Stomach (tissue), 8 donors: ENCODE measurements at regions not wholly inside any gene's neighbourhood (a gene's known extent, or its start where the extent isn't known, plus 50 kb on each side); places are given as distances from the start of the nearest gene placed in this dataset.
A peak's percentile ranks its signal among the peaks of the same experiment; 100 is the strongest.
"Not testable (repeated sequence)": the region's sequence is repeated elsewhere in the genome, so short reads cannot be mapped to it uniquely, and the experiment has no call there.

Source experiments
- DNase-seq, 2 donors: peaks; one replicate each; pipeline versions ENCODE4 v3.0.0 to v3.0.0-alpha.2; 2013 to 2019
- H3K27ac ChIP-seq, 5 donors: fragments of 200-600 bp in 4 of 5; sonication (generic) in 4 of 5; one replicate each; pipeline ENCODE4 v1.5.1; 2013 to 2019; ENCODE audit warnings: mild to moderate bottlenecking in 1 of 5, moderate library complexity in 1 of 5
- H3K27me3 ChIP-seq, 3 donors: fragments of 200-600 bp; sonication (generic); one replicate each; pipeline ENCODE4 v1.5.1; 2017 to 2019; ENCODE audit warnings: mixed run types in 1 of 3
- H3K36me3 ChIP-seq, 4 donors: fragments of 200-600 bp; sonication (generic); 1 replicate in 3 of 4; 2 replicates in 1 of 4; pipeline ENCODE4 v1.5.1; 2016 to 2019
- H3K4me1 ChIP-seq, 4 donors: fragments of 200-600 bp; sonication (generic); one replicate each; pipeline ENCODE4 v1.5.1; 2016 to 2019
- H3K4me3 ChIP-seq, 4 donors: fragments of 200-600 bp; sonication (generic) in 3 of 4; one replicate each; pipeline ENCODE4 v1.5.1; 2016 to 2019; ENCODE audit warnings: mild to moderate bottlenecking in 1 of 4
- H3K9me3 ChIP-seq, 4 donors: fragments of 200-600 bp; sonication (generic); one replicate each; pipeline ENCODE4 v1.5.1; 2016 to 2019
- CTCF ChIP-seq, 7 experiments: fragments of 450-650 bp in 4 of 7; fragments of 200-600 bp in 3 of 7; sonication (generic) in 3 of 7; IDR thresholded peaks; one replicate each; pipeline ENCODE4 v1.5.1; 2016 to 2019; ENCODE audit warnings: antibody characterized with exemption in 7 of 7, control low read depth in 2 of 7, mild to moderate bottlenecking in 1 of 7
- EP300 ChIP-seq: sonication (generic); formaldehyde crosslinking; IDR thresholded peaks from one replicate; pipeline ENCODE4 v1.6.1; 2017; ENCODE audit warnings: antibody characterized with exemption
- POLR2A ChIP-seq, 4 donors: fragments of 450-650 bp; IDR thresholded peaks; one replicate each; pipeline ENCODE4 v1.6.1; 2016; ENCODE audit warnings: antibody characterized with exemption in 4 of 4, control low read depth in 2 of 4, mild to moderate bottlenecking in 1 of 4, moderate library complexity in 1 of 4
- POLR2AphosphoS5 ChIP-seq, 3 donors: sonication (generic); formaldehyde crosslinking; IDR thresholded peaks; one replicate each; pipeline ENCODE4 v1.6.1; 2016; ENCODE audit warnings: antibody characterized with exemption in 3 of 3
- WGBS, 5 donors: extraction: QIAGEN DNeasy Blood & Tissue Kit in 3 of 5; methylation state at CpG; one replicate each; pipeline versions ENCODE4 v1.1.5 to v1.1.7; 2013 to 2018; 5-methylcytosine and 5-hydroxymethylcytosine counted together
- intact Hi-C: fragments of 100-400 bp; cut with DNase I; formaldehyde crosslinking; loops from one replicate; pipeline ENCODE4 v1.15.1; 2023; ENCODE audit warnings: low total_unique reads
- donor health status: healthy with polysubstance abuse.
- donor health status: Bipolar disorder and iron deficiency.
- donor health status: healthy.

- H3K4me1 ChIP-seq: no peaks in the 10 kb centered on the region
- no peaks in the 10 kb centered on the region for H3K27me3 ChIP-seq
- H3K27ac ChIP-seq: no peak overlapping the region
- WGBS, 5 donors: 75 to 90% (median 80%) methylated on average over 4 of the region's 4 CpGs
- H3K4me3 ChIP-seq: no peak overlapping the region
- peaks cover 0 to 42% (median 12%) of the 10 kb centered on the region in 4 donors for H3K9me3 ChIP-seq
- TF ChIP-seq POLR2AphosphoS5 (IDR thresholded peaks at IDR 0.05): no peak
- TF ChIP-seq CTCF (IDR thresholded peaks at IDR 0.05): no peak
- TF ChIP-seq POLR2A (IDR thresholded peaks at IDR 0.05): no peak
- no peak for TF ChIP-seq EP300
- no peaks in the 10 kb centered on the region for H3K36me3 ChIP-seq
- intact Hi-C loops: no loop called here
- DNase-seq: peak in 1 of 2 donors; percentile 3
Observed at GRCh38 chr2:115999039-115999438, 1556.6 kb downstream of the DPP10 start.

GRCh38 chr2:116023026-116023425 is 1580.6 kb downstream of the DPP10 start:
- H3K27me3 ChIP-seq: no peaks in the 10 kb centered on the region
- intact Hi-C loops: no loop called here
- peaks cover 0 to 11% (median 4%) of the 10 kb centered on the region in 4 donors for H3K9me3 ChIP-seq
- no peaks in the 10 kb centered on the region for H3K4me1 ChIP-seq
- no peaks in the 10 kb centered on the region for H3K36me3 ChIP-seq
- H3K4me3 ChIP-seq: no peak overlapping the region
- H3K27ac ChIP-seq: no peak overlapping the region
- DNase-seq: no peak
- WGBS, 5 donors: 79 to 90% (median 83%) methylated on average over 2 of the region's 2 CpGs
- no peak for TF ChIP-seq EP300

- H3K27ac ChIP-seq, H3K27me3 ChIP-seq, H3K4me3 ChIP-seq, intact Hi-C loops, DNase-seq, H3K4me1 ChIP-seq, H3K36me3 ChIP-seq: not testable (repeated sequence)
- WGBS, 5 donors: 36 to 67% (median 44%) methylated on average over 1 of the region's 1 CpG
- H3K9me3 ChIP-seq: peaks cover 0 to 35% (median 2%) of the 10 kb centered on the region in 4 donors
Observed at GRCh38 chr2:116038758-116039157, 1596.3 kb downstream of the DPP10 start.

- TF ChIP-seq POLR2AphosphoS5 (IDR thresholded peaks at IDR 0.05) (no peak), EP300 (no peak), POLR2A (IDR thresholded peaks at IDR 0.05) (no peak), CTCF (IDR thresholded peaks at IDR 0.05) (no peak)
- DNase-seq: no peak
- Histone ChIP-seq H3K27ac (no peak overlapping the region), H3K4me3 (no peak overlapping the region), H3K9me3 (peaks cover 0 to 19% (median 0%) of the 10 kb centered on the region in 4 donors), H3K36me3 (no peaks in the 10 kb centered on the region), H3K27me3 (no peaks in the 10 kb centered on the region), H3K4me1 (no peaks in the 10 kb centered on the region)
- 41 to 74% (median 58%) methylated on average over 1 of the region's 1 CpG for WGBS, 5 donors
- intact Hi-C loops: no loop called here
Observed at GRCh38 chr2:116042530-116042929, 1600.1 kb downstream of the DPP10 start.

GRCh38 chr2:116057538-116057937 is 1615.1 kb downstream of the DPP10 start:
- TF ChIP-seq POLR2AphosphoS5 (IDR thresholded peaks at IDR 0.05) (no peak), POLR2A (IDR thresholded peaks at IDR 0.05) (no peak), CTCF (IDR thresholded peaks at IDR 0.05) (no peak), EP300 (no peak)
- H3K27ac ChIP-seq: no peak overlapping the region
- no peak for DNase-seq
- H3K9me3 ChIP-seq: peaks cover 0 to 12% (median 0%) of the 10 kb centered on the region in 4 donors
- WGBS, 5 donors: 48 to 61% (median 54%) methylated on average over 2 of the region's 2 CpGs
- intact Hi-C loops: no loop called here
- H3K4me1 ChIP-seq: no peaks in the 10 kb centered on the region
- H3K27me3 ChIP-seq: no peaks in the 10 kb centered on the region
- H3K36me3 ChIP-seq: no peaks in the 10 kb centered on the region
- no peak overlapping the region for H3K4me3 ChIP-seq
